Stimulated activated CD8-positive, alpha-beta memory T cell treated with anti-CD3 and anti-CD28 coated beads, Interleukin-12 subunit alpha, Interleukin-12 subunit beta, amount 100 ng/mL, for 4 hours (primary cell): ENCODE measurements at regions not wholly inside any gene's neighbourhood (a gene's known extent, or its start where the extent isn't known, plus 50 kb on each side); places are given as distances from the start of the nearest gene placed in this dataset.

Experiments
- DNase-seq: peaks from one replicate; pipeline ENCODE4 v3.0.0-alpha.2; 2020; ENCODE audit warnings: low read depth

DNA sequence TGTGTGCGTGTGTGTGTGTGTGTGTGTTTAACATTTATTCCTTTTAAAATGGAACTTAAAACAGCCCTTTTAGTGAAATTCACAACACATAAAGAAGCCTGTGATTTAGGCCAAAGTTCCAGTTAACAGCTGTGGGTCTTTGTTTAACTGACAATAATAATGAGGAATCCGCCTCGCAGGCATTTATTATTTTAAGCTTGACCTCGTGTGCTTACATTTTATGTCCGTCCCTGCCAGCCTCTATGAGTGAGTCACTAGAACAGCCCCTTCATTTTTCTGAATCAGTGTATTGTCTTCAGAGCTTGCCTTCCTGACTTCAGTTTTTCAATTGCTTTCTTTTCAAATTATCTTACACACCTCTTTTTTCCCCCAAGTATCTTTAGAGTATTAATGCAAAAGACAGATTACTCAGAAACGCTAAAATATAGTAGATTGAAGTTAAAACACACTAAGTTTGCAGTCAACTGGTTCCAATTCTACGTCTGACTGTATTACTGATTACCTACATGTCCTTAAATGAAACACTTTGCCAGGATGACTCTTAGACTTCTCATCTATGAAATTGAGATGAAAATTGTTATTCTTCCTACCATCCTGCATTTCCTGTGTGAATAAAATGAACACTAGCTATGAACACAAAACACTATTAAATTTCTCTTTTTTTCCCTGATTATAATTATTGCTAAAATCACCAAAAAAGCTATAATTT is 319.6 kb upstream of the HS3ST1 start:
- DNase-seq, result no peak

DNA sequence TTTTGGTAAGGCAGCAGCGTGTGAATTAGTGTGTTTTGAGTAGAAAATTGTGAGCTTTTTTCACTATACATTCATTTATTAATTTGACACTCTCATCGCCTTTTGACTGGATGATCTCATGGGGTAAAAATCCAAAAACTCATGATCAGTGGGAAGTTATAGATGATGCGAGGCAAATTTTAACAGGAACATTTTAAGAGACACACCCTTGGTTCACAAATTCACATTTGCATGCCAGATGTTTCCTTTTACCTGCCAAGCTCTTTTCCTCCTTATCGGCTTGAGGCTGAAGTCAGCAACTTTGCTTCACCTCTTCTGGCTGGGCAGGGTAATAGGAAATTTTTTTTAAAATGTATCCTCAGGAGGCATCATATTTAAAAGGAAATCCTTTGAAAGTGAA is 318.0 kb upstream of the HS3ST1 start:
- DNase-seq, result no peak

DNA sequence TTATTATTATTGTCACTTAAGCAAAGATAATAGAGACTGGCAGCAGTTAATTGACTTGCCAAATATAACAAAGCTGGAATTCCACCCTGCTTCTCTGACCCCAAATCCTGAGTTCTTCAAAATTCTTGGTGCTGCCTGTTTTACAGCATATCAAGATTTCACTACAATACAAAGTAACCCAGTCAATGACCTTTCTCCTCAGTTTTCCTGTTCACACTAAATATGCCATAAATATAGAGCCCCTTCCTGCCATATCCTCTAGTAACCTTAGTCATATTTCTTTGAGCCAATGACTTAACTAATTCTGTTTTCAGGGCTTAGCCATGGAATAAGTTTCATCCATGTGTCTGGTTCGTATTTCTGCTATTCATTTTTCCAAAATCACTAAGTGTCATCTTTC is 315.3 kb upstream of the HS3ST1 start:
- no peak for DNase-seq

DNA sequence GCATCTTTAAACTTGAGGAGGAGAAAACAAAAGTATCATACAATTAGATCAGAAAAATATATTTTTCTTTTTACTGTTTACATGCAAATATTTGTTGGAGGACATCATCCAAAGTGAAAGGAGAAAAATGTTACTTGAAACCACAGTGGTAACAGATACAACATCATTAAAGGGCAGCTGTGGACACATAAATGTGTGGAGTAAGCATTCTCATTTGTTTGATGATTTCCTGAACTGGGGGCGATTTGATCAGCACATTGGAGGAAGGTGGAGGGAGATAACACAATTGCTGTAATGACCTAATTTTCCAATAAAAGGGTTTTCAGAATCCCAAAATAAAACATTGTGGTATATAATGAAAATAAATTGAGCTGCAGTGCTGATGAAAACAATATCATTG is 314.5 kb upstream of the HS3ST1 start:
- no peak for DNase-seq

DNA sequence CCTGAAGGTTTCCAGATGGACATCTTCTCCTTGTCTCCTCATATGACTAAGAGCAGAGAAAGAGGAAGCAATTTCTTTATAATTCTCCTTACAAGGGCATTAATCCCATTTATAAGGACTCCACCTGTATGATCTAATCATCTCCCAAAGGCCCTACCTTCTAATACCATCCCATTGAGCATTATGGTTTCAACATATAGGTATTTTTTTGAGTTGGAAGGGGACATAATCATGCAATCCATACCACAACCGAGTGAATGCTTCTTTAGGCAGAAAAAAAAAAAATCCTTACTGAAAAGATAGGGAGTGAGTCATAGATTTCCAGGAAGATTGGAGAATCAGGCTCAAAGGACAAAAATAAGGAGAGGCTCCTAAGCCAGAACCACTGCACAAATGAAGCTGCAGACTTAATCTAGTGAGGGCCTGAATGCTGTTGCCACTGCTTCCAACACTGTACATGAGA is 312.5 kb upstream of the HS3ST1 start:
- no peak for DNase-seq

DNA sequence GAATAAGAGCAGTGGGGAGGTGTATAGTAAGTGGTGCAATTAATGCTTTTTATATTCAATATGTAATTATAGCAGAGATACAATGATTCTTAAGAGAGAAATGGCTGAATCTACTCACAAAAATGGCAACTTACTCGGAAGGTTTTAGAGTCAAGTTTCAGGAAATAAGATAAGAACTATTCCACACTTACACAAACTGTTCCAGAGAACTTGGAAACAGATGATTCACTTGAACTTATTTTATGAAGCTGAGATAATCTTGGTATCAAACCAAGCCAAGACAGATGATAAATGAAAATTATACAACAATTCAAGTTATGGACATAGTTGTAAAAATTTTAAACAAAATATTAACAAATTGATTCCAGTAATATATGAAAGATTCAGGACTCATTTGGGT is 311.3 kb upstream of the HS3ST1 start:
- no peak for DNase-seq

DNA sequence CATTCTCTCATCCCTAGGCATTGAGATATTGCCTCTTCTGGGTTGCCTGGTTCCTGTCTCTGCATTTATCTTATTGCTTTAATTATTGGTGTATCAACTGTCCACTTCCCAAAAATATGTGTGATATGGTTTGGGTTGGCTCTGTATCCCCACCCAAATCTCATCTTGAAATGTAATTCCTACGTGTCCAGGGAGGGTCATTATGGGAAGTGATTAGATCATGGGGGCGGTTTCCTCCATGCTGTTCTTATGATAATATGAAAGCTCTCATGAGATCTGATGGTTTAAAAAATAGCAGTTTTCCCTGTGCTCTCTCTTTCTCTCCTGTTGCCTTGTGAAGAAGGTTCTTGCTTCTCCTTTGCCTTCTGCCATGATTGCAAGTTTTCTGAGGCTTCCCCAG is 308.3 kb upstream of the HS3ST1 start:
- no peak for DNase-seq

DNA sequence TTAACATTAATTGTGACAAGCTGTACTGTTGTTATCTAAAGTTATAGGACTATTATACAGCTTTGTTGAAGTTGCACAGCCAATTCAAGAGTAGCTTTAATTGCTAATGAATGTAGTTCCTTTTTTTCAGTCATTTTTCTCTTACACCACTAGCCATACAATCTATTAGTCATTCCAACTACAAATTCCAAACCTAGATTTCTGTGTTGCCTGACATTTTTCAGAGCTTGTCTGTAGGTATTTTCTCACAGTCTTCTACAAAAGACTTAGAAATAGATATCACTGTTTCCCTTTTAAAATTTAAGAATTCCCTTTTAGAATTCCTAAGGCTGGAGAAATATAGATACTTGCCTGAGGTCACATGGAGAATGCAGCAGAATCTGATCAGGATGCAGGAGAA is 307.0 kb upstream of the HS3ST1 start:
- DNase-seq, result no peak

DNA sequence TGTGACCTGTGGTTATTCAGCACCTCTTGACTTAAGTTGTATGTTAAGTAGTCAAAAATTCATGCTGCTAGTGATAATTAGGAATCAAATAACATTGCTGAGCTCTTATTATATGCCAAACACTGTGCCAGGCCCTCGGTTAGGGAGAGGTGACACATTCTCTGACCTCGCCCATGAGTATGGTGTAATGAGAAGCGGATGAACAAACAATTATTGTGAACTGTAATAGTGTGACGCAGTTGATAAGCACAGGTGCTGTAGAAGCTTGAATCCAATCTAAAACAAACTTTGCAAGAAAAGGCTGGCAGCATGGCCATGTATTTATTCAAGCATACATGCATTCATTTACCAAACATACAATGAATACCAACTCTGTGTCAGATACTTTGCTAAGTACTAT is 303.5 kb upstream of the HS3ST1 start:
- no peak for DNase-seq

DNA sequence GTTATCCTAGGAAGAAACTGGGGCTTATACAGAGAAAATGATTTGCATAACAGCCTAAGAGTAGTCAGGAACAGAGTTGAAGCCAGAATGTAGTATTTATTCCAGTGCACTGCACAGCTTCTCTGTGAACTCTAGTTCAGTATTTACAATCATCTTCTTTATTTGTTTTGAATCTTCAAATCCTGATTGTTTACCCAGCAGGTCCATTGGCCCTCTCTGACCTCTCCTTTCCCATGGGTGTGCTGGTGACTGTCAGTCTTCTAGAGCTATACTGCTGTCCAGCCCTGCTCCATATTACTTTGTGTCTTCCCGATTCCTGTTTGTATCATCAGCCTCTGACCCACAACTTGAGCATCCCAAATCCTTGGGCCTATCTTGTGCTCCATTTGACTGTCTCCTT is 301.9 kb upstream of the HS3ST1 start:
- no peak for DNase-seq

DNA sequence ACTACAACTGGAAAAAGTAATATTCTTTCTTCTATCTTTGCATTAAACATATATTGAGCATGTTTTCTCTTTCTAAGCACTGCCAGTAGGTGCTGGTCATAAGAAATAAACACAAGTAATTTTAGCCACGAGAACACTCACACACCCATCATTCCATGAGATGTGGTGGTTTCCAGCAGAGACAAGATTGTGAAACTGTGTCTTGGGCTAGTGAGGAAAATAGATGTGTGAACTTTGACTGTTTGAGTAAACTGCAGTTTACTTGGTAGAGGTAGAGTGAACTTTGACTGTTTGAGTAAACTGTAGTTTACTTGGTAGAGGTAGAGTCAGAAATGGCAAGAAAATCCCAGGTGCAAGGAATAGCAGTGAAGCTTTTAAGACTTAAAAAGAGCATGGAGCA is 300.9 kb upstream of the HS3ST1 start:
- DNase-seq, result no peak

DNA sequence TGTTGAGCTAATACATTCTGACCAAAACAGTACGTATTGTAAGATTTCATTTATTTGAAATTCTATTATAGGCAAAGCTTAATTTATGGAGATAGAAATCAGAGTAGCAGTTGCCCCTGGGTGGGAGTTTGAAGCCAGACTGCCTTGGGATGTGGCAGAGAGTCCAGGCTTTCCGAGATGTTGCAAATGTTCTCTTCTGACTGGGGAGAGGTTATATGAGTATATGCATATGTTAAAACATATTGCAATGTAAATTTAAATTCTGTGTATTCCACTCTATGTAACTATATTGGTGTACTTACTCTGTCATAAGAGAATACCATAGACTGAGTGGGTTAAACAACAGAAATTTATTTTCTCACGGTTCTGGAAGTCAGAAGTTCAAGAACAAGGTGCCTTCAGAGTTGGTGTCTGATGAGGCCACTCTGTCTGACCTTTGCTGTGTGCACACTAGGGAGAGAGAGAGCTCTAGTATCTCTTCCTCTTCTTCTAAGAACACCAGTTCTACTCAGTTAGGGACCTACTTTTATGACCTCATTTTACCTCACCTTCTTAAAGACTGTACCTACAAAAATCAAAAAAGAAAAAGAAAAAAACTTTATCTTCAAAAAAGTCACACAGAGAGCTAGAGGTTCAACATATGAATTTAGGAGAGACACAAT is 299.3 kb upstream of the HS3ST1 start:
- no peak for DNase-seq

DNA sequence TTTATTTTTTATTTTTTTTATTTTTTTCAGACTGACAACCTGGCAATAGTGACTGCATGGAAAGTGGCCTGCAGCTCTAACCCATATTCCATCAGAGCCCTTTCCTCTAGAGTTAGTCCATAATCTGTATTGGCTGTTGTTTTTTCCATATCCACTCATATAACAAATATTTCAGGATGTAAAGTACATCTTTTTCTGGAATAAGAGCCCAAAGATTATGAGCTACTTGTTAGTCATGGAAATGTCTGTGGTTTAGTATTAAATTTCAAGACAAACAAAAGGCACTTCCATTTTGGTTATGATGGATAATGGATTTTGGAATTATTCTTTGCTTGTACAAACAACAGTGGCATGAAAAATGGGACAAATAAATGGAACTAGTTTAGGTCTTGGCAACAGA is 296.0 kb upstream of the HS3ST1 start:
- DNase-seq, result no peak

DNA sequence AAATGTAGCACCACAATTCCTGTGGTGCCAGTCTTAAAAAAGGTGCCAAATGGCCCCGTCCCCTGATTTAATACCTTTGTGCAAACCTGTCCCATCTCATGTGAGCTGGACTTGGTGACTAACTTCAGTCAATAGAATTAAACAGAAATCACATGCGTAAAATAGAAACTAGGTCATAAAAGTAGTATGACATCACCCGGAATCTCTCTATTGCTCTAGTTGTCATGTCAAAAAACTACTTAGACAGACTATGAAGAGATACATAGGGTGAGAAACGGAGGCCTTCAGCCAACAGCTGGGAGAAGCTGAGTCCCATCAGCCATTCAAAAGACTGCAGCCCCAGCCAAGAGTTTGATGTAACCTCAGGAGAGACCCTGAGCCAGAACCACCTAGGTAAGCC is 293.5 kb upstream of the HS3ST1 start:
- DNase-seq, result no peak

DNA sequence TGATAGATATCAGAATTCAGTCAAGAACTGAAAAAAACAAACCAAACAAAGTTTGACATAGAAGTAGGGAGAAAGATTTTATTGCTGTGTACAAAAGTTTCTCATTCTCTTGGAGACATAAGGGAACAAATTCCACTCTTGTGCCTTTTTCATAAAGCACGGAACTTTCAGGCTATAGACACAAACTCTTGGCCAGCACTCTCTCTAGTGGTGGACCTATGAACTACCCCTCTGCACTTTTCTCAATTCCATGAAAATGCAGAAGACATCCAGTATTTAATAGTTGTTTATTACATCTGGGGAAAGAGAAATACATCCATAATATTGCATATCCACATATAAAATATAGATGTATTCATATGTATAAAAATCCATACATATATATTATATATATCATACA is 291.6 kb upstream of the HS3ST1 start:
- DNase-seq, result no peak

DNA sequence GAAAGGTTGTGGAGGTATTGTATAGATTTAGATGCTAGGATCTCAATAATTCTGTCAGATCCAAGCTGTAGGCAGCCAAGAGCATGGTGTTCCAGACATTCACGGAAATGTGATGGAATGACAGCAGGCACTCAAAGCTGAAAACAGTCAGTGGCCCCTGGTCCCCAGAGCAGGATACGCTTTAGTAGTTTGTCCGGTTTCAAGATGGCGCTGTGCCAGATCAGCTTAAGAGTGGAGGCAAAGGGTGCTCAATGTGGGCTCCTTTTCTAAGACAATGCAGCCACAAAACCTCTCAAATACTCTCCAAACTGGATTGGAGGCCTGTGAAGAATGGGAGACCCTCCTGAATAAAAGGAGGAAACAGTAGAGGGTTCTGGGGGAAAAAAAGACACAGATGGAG is 291.2 kb upstream of the HS3ST1 start:
- DNase-seq, result no peak

DNA sequence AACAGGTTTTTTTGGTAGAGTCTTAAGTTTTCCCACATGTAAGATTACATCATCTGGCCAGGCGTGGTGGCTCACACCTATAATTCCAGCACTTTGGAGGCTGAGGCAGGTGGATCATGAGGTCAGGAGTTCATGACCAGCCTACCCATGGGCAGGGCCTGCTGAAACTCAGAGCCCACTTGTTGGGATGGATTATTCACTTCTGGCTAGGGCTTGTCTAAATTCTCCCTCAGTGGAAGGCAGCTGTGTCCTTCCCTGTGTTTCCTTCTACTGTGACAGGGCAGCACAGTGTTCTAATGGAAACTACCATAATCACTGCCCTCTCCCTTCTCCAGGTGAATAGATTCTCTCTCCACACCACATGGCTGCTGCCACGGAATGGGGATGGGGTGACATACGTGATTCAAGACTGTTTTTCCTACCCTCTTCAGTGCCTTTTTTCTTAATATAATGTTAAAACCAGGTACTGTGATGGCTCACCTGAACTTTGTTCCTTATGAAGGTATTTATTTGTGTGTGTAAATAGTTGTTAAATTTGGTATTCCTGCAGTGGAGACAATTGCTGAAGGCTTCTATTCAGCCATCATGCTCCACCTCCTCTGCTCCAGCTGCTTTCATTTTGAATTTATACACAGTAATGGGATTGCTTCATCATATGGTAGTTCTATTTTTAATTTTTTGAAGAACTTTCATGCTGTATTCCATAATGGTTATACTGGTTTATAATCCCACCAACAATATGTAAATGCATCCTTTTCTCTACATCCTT is 287.2 kb upstream of the HS3ST1 start:
- DNase-seq, result no peak

DNA sequence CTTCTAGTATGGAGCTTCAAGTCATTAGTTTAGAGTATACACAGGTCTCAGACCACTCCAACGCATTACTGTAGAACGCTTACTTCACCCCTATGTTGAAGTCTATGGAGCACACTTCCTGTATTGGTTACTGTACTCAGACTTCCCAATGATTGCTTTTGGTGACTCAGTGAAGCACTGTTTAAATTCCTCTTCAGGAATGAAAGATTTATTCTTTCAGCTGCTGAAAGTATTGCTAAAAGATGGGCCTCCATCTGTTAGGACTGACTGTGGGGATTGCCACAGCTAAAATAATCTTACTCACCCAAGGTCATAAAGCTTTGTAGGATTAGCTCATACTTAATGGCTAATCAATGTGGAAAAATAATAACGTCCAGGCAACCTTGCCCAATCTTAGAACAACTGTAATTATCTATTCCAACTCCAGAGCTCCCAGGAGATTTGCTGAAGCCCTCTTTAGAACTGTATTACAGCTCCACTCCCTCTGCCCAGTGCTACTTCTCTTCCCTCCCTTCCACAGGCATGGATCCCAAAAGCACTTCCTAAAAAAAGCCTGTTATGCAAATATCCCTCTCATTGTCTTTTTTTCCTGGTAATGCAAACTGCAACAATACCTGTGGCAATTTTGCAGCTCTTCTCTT is 281.9 kb upstream of the HS3ST1 start:
- DNase-seq, result no peak

DNA sequence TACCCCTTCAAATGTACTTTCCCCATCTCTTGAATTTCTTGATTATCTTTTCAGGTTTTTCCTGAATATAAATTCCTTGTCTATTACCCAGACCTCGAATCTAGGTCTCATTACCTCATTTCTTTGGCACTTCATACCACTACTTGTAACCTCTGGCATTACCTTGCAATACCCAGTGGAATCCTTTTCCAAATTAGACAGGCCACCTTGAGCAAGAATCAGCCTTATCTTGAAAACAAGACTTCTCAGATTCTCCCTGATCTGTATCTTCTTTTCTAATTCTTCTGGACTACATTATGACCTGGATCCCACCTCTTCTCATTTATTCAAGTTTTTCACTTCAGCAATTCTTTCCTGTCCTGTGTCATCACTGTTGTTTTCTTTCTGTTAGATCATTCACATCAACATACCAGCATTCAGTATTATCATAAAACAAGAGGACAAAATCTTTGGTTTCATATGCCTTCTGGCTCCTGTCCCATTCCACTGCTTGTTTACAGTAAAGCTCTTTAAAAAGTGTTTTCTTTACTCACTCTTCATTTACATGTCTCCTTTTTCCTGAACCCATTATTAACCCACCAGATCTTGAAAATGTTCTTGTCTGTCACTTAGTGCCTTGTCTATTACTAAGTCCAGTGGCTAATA is 275.6 kb upstream of the HS3ST1 start:
- no peak for DNase-seq

DNA sequence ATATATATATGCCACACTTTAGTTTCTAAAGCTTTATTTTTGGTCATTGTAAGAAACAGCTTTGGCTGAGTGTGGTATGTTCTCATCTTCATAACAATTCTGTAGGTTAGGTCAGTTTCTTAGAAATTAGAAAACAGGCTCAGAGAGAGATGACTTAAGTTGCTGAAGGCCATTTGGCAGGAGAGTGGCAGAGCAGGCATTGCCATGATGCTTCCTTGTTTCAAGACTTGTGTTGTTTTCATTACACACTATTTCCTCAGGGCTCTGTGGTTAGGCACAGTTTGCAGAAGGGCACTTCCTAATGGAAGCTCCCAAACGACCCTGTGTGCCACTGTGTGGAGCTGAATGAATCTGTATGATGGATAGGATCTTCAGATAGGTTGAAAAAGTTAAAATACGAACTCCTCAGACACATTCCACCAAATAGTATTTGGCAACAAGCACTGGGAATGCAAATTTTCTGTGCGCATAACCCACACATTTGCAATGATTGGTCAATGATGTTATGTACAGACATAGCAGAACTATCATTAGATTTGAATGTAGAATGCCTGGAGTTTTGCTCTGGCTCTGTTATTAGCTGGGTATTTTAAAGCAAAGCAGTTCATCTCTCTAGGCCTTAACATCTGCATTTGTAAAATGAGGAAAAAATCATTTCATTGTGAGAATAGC is 274.3 kb upstream of the HS3ST1 start:
- no peak for DNase-seq

DNA sequence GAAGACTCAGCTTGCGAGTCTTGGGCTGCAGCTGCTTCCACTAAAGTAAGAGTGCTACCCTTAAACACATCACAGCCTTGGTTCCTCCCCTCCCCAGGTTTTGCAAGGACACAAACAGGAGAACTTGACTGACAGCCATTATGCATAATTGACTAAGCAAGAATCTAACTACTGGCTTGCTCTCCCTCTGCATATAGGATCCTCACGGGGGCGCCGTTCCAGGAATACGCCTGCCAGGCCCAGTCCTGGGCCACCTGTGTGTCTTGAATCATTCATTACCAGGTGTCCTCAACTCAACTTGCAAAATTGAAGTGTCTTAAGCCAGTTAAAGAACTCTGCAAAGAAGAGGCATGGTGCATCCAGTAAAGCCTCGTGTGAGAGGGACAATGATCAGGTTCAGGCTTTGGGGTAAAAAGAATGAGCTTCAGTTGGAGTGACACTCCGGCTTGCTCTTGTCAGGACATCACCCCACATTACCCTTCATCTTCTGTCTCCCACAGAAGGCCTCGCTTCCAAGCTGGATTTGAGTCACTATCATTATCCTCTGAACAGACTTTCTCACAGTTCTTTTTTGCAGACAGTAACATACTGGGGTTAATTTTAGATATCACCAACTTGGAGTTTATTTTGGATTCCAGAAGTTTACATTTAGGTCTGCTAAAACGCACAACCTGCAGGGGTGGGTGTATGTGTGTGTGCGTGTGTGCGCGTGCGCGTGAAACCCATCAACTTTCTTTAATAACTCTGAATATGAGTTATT is 273.5 kb upstream of the HS3ST1 start:
- no peak for DNase-seq
